ENCODE measurements at regions not wholly inside any gene's neighbourhood (a gene's known extent, or its start where the extent isn't known, plus 50 kb on each side); places are given as distances from the start of the nearest gene placed in this dataset.
"Not testable (repeated sequence)": the region's sequence is repeated elsewhere in the genome, so short reads cannot be mapped to it uniquely, and the experiment has no call there.

DNA sequence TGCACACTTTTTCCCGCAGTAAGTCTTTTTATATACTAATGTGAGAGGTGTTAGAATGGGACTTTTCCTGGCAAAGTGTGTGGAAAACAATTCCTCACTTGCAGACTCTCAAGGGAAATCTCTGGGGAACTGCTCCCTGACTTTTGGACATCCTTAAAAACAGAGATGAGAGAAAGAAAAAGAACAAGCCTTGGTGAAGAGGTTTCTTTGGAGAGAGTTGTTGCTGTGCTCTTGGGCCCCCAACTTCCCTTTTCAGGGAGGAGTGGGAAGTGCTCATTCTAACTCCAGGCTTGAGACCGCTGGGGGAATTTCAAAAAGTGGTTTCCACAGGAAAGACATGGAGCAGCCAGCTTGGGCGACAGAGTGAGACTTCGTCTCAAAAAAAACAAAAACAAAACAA, 142.6 kb upstream of the SPRED2 start:
- no peak overlapping the region for H3K4me3 Mint-ChIP-seq
- ChIA-PET CTCF (interaction anchor here (1.6 to 1.8 kb wide), 2 partner anchors 17 to 311 kb away, joined by 5 to 9 read pairs; no protein-coding TSS in a partner anchor), POLR2A (no interaction called here)
- no peak for ATAC-seq
- peaks cover 26% of the 10 kb centered on the region for H3K27me3 Mint-ChIP-seq (ENCODE audit: low read depth)
- no peaks in the 10 kb centered on the region for H3K4me1 Mint-ChIP-seq (ENCODE audit: low read depth)
- DNase-seq, result no peak
- H3K9me3 Mint-ChIP-seq (ENCODE audit: insufficient read depth), result no peaks in the 10 kb centered on the region
- no peak overlapping the region for H3K27ac Mint-ChIP-seq
- H3K36me3 Mint-ChIP-seq (ENCODE audit: low read depth), result no peaks in the 10 kb centered on the region

GRCh38 chr2:65568656-65569440, 136.4 kb upstream of the SPRED2 start:
- ATAC-seq; DNase-seq; H3K27ac Mint-ChIP-seq; H3K4me1 Mint-ChIP-seq (ENCODE audit: low read depth); H3K36me3 Mint-ChIP-seq (ENCODE audit: low read depth); CTCF ChIA-PET; H3K9me3 Mint-ChIP-seq (ENCODE audit: insufficient read depth); H3K4me3 Mint-ChIP-seq; POLR2A ChIA-PET: not testable (repeated sequence)
- peaks cover 14% of the 10 kb centered on the region for H3K27me3 Mint-ChIP-seq (ENCODE audit: low read depth)

DNA sequence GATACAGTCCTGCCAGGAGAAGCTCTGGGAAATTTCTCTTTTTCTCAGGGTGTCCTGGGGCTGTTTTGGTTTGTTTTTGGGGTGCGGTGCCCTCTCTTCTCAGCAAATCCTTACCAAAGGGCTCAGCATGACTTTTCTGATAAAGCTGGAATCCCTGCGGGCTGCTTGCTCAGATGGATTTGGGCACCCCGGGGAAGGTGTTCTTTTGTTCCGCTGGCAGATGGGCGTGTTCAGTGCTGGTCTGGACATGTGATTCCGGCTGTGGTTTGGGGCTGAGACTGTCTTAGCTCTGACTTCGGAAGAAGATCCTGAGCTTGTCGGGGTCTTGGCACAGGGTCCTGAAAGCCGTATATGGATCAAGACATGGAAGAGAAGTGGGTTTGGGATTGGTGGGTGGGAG, 134.2 kb upstream of the SPRED2 start:
- Mint-ChIP-seq H3K27ac (no peak overlapping the region), H3K36me3 (ENCODE audit: low read depth) (no peaks in the 10 kb centered on the region), H3K27me3 (ENCODE audit: low read depth) (peaks cover 12% of the 10 kb centered on the region), H3K4me3 (no peak overlapping the region), H3K9me3 (ENCODE audit: insufficient read depth) (no peaks in the 10 kb centered on the region), H3K4me1 (ENCODE audit: low read depth) (peaks cover 8% of the 10 kb centered on the region)
- ATAC-seq (no peak), DNase-seq (peak; percentile 26)
- POLR2A ChIA-PET, result no interaction called here
- CTCF ChIA-PET, result no interaction called here

GRCh38 chr2:65565681-65566080, 133.3 kb upstream of the SPRED2 start:
- H3K9me3 Mint-ChIP-seq (ENCODE audit: insufficient read depth), result no peaks in the 10 kb centered on the region
- peaks cover 12% of the 10 kb centered on the region for H3K27me3 Mint-ChIP-seq (ENCODE audit: low read depth)
- ChIA-PET CTCF (interaction anchor here (1.6 kb wide), 1 partner anchor 8 kb away, joined by 5 read pairs; no protein-coding TSS in a partner anchor), POLR2A (no interaction called here)
- H3K27ac Mint-ChIP-seq, result no peak overlapping the region
- no peaks in the 10 kb centered on the region for H3K36me3 Mint-ChIP-seq (ENCODE audit: low read depth)
- peaks cover 8% of the 10 kb centered on the region for H3K4me1 Mint-ChIP-seq (ENCODE audit: low read depth)
- ATAC-seq (no peak), DNase-seq (no peak)
- H3K4me3 Mint-ChIP-seq, result no peak overlapping the region

GRCh38 chr2:65564299-65564698, 131.9 kb upstream of the SPRED2 start:
- ATAC-seq, result no peak
- ChIA-PET CTCF (interaction anchor here (1.6 kb wide), 1 partner anchor 9 kb away, joined by 5 read pairs; no protein-coding TSS in a partner anchor), POLR2A (no interaction called here)
- DNase-seq, result no peak
- Mint-ChIP-seq H3K9me3 (ENCODE audit: insufficient read depth) (no peaks in the 10 kb centered on the region), H3K36me3 (ENCODE audit: low read depth) (no peaks in the 10 kb centered on the region), H3K27me3 (ENCODE audit: low read depth) (peaks cover 9% of the 10 kb centered on the region), H3K4me3 (no peak overlapping the region), H3K27ac (no peak overlapping the region), H3K4me1 (ENCODE audit: low read depth) (peaks cover 8% of the 10 kb centered on the region)

DNA sequence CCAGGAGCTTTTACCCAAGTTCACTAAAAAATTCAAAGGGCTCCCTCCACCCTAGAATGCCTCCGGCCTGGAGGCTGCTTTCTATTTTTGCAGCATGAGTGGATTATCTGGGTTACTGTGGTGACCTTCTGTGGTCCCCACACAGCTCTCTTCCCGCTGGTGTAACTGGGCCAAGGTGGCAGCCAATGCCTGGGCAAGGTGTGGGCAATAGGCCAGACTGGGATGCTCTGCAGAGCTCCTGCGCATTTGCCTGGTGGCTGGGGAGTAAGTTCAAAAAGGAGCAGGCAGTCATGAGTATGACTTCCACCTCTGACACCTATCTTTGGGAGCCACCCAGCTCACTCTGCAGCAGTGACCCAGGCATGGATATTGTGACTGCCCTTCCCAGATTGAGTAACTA, 130.5 kb upstream of the SPRED2 start:
- POLR2A ChIA-PET, result no interaction called here
- Mint-ChIP-seq H3K4me1 (ENCODE audit: low read depth) (peaks cover 8% of the 10 kb centered on the region), H3K27me3 (ENCODE audit: low read depth) (peaks cover 9% of the 10 kb centered on the region), H3K4me3 (no peak overlapping the region), H3K27ac (no peak overlapping the region), H3K9me3 (ENCODE audit: insufficient read depth) (no peaks in the 10 kb centered on the region), H3K36me3 (ENCODE audit: low read depth) (no peaks in the 10 kb centered on the region)
- CTCF ChIA-PET, result no interaction called here
- DNase-seq, result no peak
- no peak for ATAC-seq

- H3K36me3 Mint-ChIP-seq (ENCODE audit: low read depth), result no peaks in the 10 kb centered on the region
- H3K4me3 Mint-ChIP-seq, result no peak overlapping the region
- DNase-seq, result no peak
- no peaks in the 10 kb centered on the region for H3K9me3 Mint-ChIP-seq (ENCODE audit: insufficient read depth)
- no peak for ATAC-seq
- ChIA-PET CTCF (no interaction called here), POLR2A (no interaction called here)
- H3K27me3 Mint-ChIP-seq (ENCODE audit: low read depth), result peaks cover 16% of the 10 kb centered on the region
- H3K4me1 Mint-ChIP-seq (ENCODE audit: low read depth), result peaks cover 8% of the 10 kb centered on the region
- H3K27ac Mint-ChIP-seq, result no peak overlapping the region
Observed at GRCh38 chr2:65558743-65559142, 126.3 kb upstream of the SPRED2 start.

DNA sequence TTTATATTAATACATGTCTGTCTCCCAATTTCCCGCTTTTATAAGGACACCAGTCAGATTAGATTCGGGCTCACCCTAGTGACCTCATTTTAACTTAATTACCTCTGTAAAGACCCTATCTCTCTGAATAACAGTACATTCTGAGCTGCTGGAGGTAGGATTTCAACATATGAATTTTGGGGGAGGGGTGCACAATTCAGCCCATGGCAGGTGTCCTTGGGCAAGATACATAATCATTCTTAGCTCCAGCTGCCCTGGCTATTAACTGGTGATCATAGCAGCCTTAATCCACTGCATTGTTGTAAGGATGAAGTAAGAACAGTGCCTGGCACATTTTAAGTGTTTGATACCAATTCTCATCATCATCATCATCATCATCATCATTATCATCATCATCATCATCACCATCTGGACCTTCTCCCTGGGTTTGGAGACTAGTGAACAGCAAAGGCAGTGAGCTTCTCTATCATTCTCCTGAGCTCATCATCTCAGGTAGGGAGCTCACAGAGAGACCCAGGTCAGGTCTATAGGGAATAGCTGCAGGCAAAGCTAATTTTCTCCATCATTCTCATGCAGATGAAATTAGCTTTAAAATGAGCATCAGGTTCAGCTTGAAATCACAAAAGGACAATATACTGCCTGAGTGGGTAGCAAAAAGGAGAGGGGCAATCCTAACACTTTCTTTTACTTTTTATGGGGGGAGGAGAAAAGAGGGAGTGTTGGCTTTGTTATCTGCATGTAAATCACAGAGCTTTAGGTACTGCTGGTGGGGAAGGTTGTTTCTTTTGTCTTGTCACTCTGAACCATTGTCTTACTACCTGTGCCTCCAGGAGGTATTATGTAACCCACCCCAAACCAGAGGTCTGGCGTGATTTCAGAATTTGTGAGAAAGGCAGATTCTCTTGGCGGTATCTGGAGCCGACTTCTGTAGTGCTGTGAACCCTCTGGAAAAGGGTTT, 125.5 kb upstream of the SPRED2 start:
- H3K4me3 Mint-ChIP-seq, result no peak overlapping the region
- no peak for DNase-seq
- POLR2A ChIA-PET, result no interaction called here

GRCh38 chr2:65554765-65555591, 122.6 kb upstream of the SPRED2 start:
- ATAC-seq (no peak), DNase-seq (no peak)
- peaks cover 11% of the 10 kb centered on the region for H3K4me1 Mint-ChIP-seq (ENCODE audit: low read depth)
- no peak overlapping the region for H3K4me3 Mint-ChIP-seq
- H3K27ac Mint-ChIP-seq, result no peak overlapping the region
- peaks cover 19% of the 10 kb centered on the region for H3K27me3 Mint-ChIP-seq (ENCODE audit: low read depth)
- no peaks in the 10 kb centered on the region for H3K9me3 Mint-ChIP-seq (ENCODE audit: insufficient read depth)
- ChIA-PET POLR2A (no interaction called here), CTCF (no interaction called here)
- no peaks in the 10 kb centered on the region for H3K36me3 Mint-ChIP-seq (ENCODE audit: low read depth)

More for the DNA sequence above, 125.5 kb upstream of the SPRED2 start:
- peaks cover 11% of the 10 kb centered on the region for H3K4me1 Mint-ChIP-seq (ENCODE audit: low read depth)
- H3K27ac Mint-ChIP-seq, result no peak overlapping the region
- no peaks in the 10 kb centered on the region for H3K36me3 Mint-ChIP-seq (ENCODE audit: low read depth)
- H3K9me3 Mint-ChIP-seq (ENCODE audit: insufficient read depth), result no peaks in the 10 kb centered on the region
- no peak for ATAC-seq
- H3K27me3 Mint-ChIP-seq (ENCODE audit: low read depth), result peaks cover 19% of the 10 kb centered on the region
- CTCF ChIA-PET, result interaction anchor here (1.0 to 1.7 kb wide), 2 partner anchors 17 to 238 kb away, joined by 3 to 5 read pairs; no protein-coding TSS in a partner anchor

GRCh38 chr2:65553504-65554074, 121.2 kb upstream of the SPRED2 start:
- Mint-ChIP-seq H3K4me3 (no peak overlapping the region), H3K36me3 (ENCODE audit: low read depth) (no peaks in the 10 kb centered on the region), H3K27ac (no peak overlapping the region), H3K9me3 (ENCODE audit: insufficient read depth) (no peaks in the 10 kb centered on the region), H3K27me3 (ENCODE audit: low read depth) (peaks cover 17% of the 10 kb centered on the region), H3K4me1 (ENCODE audit: low read depth) (peaks cover 11% of the 10 kb centered on the region)
- no peak for DNase-seq
- ChIA-PET CTCF (interaction anchor here (0.6 to 1.4 kb wide), 3 partner anchors 20 to 216 kb away, joined by 3 to 6 read pairs (median 4); no protein-coding TSS in a partner anchor), POLR2A (no interaction called here)
- ATAC-seq, result no peak

- Mint-ChIP-seq H3K27ac (no peak overlapping the region), H3K9me3 (ENCODE audit: insufficient read depth) (no peaks in the 10 kb centered on the region), H3K27me3 (ENCODE audit: low read depth) (peaks cover 13% of the 10 kb centered on the region), H3K4me1 (ENCODE audit: low read depth) (peaks cover 11% of the 10 kb centered on the region), H3K4me3 (no peak overlapping the region), H3K36me3 (ENCODE audit: low read depth) (no peaks in the 10 kb centered on the region)
- CTCF ChIA-PET, result no interaction called here
- DNase-seq, result no peak
- no peak for ATAC-seq
- POLR2A ChIA-PET, result no interaction called here
Observed at GRCh38 chr2:65551528-65551927, 119.1 kb upstream of the SPRED2 start.
